RCC 7860 (cell line): ENCODE measurements at regions not wholly inside any gene's neighbourhood (a gene's known extent, or its start where the extent isn't known, plus 50 kb on each side); places are given as distances from the start of the nearest gene placed in this dataset.
"Not testable (repeated sequence)": the region's sequence is repeated elsewhere in the genome, so short reads cannot be mapped to it uniquely, and the experiment has no call there.

Source experiments
- DNase-seq: peaks from one replicate; pipeline ENCODE4 v3.0.0-alpha.2; 2015; ENCODE audit warnings: low spot score
- FAIRE-seq: peaks from 2 replicates; lab custom pipeline; 2012; peaks lifted over from hg19 to GRCh38; lab: Jason Lieb, UNC

GRCh38 chr7:109694149-109695071 is 1124.7 kb downstream of the DNAJB9 start:
- DNase-seq (no peak), FAIRE-seq (no peak)

- FAIRE-seq (no peak), DNase-seq (no peak)
Measured at GRCh38 chr7:109695419-109695818, 1125.7 kb downstream of the DNAJB9 start.

- FAIRE-seq, result no peak
- DNase-seq, result no peak
Measured at GRCh38 chr7:109696723-109697122, 1127.0 kb downstream of the DNAJB9 start.

GRCh38 chr7:109699661-109700060 is 1130.0 kb downstream of the DNAJB9 start:
- DNase-seq (no peak), FAIRE-seq (no peak)

- FAIRE-seq, result no peak
Measured at GRCh38 chr7:109713366-109713765, 1143.7 kb downstream of the DNAJB9 start.

GRCh38 chr7:109719359-109719758 is 1149.7 kb downstream of the DNAJB9 start:
- DNase-seq, FAIRE-seq: not testable (repeated sequence)

More at GRCh38 chr7:109713366-109713765, 1143.7 kb downstream of the DNAJB9 start:
- no peak for DNase-seq

- FAIRE-seq (no peak), DNase-seq (no peak)
Measured at GRCh38 chr7:109734601-109735000, 1164.9 kb downstream of the DNAJB9 start.

- DNase-seq, result no peak
- no peak for FAIRE-seq
Measured at GRCh38 chr7:109735881-109736280, 1166.2 kb downstream of the DNAJB9 start.

GRCh38 chr7:109745677-109746410 is 1176.2 kb downstream of the DNAJB9 start:
- FAIRE-seq, result no peak
- no peak for DNase-seq

- peak; percentile 47 for DNase-seq
- FAIRE-seq, result peak; percentile 20
Measured at GRCh38 chr7:109751241-109751640, 1181.6 kb downstream of the DNAJB9 start.

- DNase-seq (no peak), FAIRE-seq (no peak)
Measured at GRCh38 chr7:109752068-109752467, 1182.4 kb downstream of the DNAJB9 start.

GRCh38 chr7:109757713-109758112 is 1188.0 kb downstream of the DNAJB9 start:
- FAIRE-seq (no peak), DNase-seq (no peak)

- FAIRE-seq (no peak), DNase-seq (no peak)
Measured at GRCh38 chr7:109763611-109764010, 1193.9 kb downstream of the DNAJB9 start.

GRCh38 chr7:109772161-109772560 is 1202.5 kb downstream of the DNAJB9 start:
- FAIRE-seq, result no peak
- DNase-seq, result no peak

GRCh38 chr7:109782806-109783205 is 1213.1 kb downstream of the DNAJB9 start:
- DNase-seq, result peak; percentile 0
- FAIRE-seq, result no peak

GRCh38 chr7:109806548-109806947 is 1236.9 kb downstream of the DNAJB9 start:
- DNase-seq, result no peak
- FAIRE-seq, result no peak

GRCh38 chr7:109821156-109821555 is 1251.5 kb downstream of the DNAJB9 start:
- DNase-seq (peak; percentile 2), FAIRE-seq (no peak)

- no peak for FAIRE-seq
- DNase-seq, result no peak
Measured at GRCh38 chr7:109834851-109835250, 1256.1 kb upstream of the LRRN3 start.

GRCh38 chr7:109835577-109835976 is 1255.3 kb upstream of the LRRN3 start:
- FAIRE-seq (no peak), DNase-seq (no peak)

GRCh38 chr7:109836016-109836415 is 1254.9 kb upstream of the LRRN3 start:
- FAIRE-seq, result no peak
- DNase-seq, result no peak

GRCh38 chr7:109842386-109842785 is 1248.5 kb upstream of the LRRN3 start:
- no peak for FAIRE-seq

GRCh38 chr7:109844362-109844761 is 1246.6 kb upstream of the LRRN3 start:
- FAIRE-seq, result peak; percentile 11
- no peak for DNase-seq

More at GRCh38 chr7:109842386-109842785, 1248.5 kb upstream of the LRRN3 start:
- DNase-seq, result no peak
